Lower leg skin (tissue), 4 donors: ENCODE measurements at regions not wholly inside any gene's neighbourhood (a gene's known extent, or its start where the extent isn't known, plus 50 kb on each side); places are given as distances from the start of the nearest gene placed in this dataset.
A peak's percentile ranks its signal among the peaks of the same experiment; 100 is the strongest.

Experiments used
- DNase-seq, 2 donors: peaks; one replicate each; pipeline ENCODE4 v3.0.0-alpha.2; 2019; ENCODE audit warnings: low spot score in 2 of 2
- H3K4me3 ChIP-seq: fragments of 200-600 bp; sonication (generic); 2 replicates; pipeline ENCODE4 v1.5.1; 2017; ENCODE audit warnings: mild to moderate bottlenecking, low read depth; ENCODE audit not compliant: poor library complexity, severe bottlenecking
- CTCF ChIP-seq, 3 donors: fragments of 450-650 bp; IDR thresholded peaks; one replicate each; pipeline ENCODE4 v1.5.1; 2016; ENCODE audit warnings: antibody characterized with exemption in 3 of 3, mild to moderate bottlenecking in 3 of 3, moderate library complexity in 2 of 3
- POLR2A ChIP-seq, 2 donors: fragments of 450-650 bp; IDR thresholded peaks; one replicate each; pipeline ENCODE4 v1.6.1; 2016 to 2017; ENCODE audit warnings: antibody characterized with exemption in 2 of 2, mild to moderate bottlenecking in 1 of 2, moderate library complexity in 1 of 2
- WGBS, 2 donors: methylation state at CpG; one replicate each; pipeline ENCODE4 v1.1.5; 2018; 5-methylcytosine and 5-hydroxymethylcytosine counted together
- intact Hi-C: fragments of 100-400 bp; cut with DNase I; formaldehyde crosslinking; loops from one replicate; pipeline ENCODE4 v1.15.0; 2023; ENCODE audit warnings: low total_unique reads

GRCh38 chr16:79309606-79310005 lies 290.9 kb downstream of the MAF start:
- no peak for DNase-seq
- no peak overlapping the region for H3K4me3 ChIP-seq
- WGBS, 2 donors, result 62 to 63% methylated on average over 6 of the region's 6 CpGs
- intact Hi-C loops, result no loop called here
- TF ChIP-seq CTCF (IDR thresholded peaks at IDR 0.05), result no peak

- TF ChIP-seq CTCF (IDR thresholded peaks at IDR 0.05) (no peak), POLR2A (IDR thresholded peaks at IDR 0.05) (no peak)
- 87 to 91% methylated on average over 9 to 10 of the region's 10 CpGs for WGBS, 2 donors
- intact Hi-C loops, result no loop called here
- H3K4me3 ChIP-seq, result no peak overlapping the region
- peak; percentile 59 to 86 for DNase-seq
Measured at GRCh38 chr16:79307214-79307613, 293.3 kb downstream of the MAF start.

GRCh38 chr16:79305074-79305473 lies 295.5 kb downstream of the MAF start:
- DNase-seq, result no peak
- TF ChIP-seq CTCF (IDR thresholded peaks at IDR 0.05) (no peak), POLR2A (IDR thresholded peaks at IDR 0.05) (no peak)
- intact Hi-C loops, result no loop called here
- 92 to 96% methylated on average over 10 of the region's 10 CpGs for WGBS, 2 donors
- H3K4me3 ChIP-seq, result no peak overlapping the region

- no peak for TF ChIP-seq POLR2A (IDR thresholded peaks at IDR 0.05)
- no peak for TF ChIP-seq CTCF (IDR thresholded peaks at IDR 0.05)
- WGBS, 2 donors, result 62 to 74% methylated on average over 8 of the region's 8 CpGs
- H3K4me3 ChIP-seq, result no peak overlapping the region
- intact Hi-C loops, result no loop called here
- no peak for DNase-seq
Measured at GRCh38 chr16:79303959-79304387, 296.6 kb downstream of the MAF start.

- 88 to 93% methylated on average over 3 of the region's 3 CpGs for WGBS, 2 donors
- no peak for DNase-seq
- no peak overlapping the region for H3K4me3 ChIP-seq
- no peak for TF ChIP-seq POLR2A (IDR thresholded peaks at IDR 0.05)
- no peak for TF ChIP-seq CTCF (IDR thresholded peaks at IDR 0.05)
- intact Hi-C loops, result no loop called here
Measured at GRCh38 chr16:79303206-79303605, 297.3 kb downstream of the MAF start.

- WGBS, 2 donors, result 88 to 91% methylated on average over 7 of the region's 7 CpGs
- no peak for DNase-seq
- no peak for TF ChIP-seq POLR2A (IDR thresholded peaks at IDR 0.05)
- TF ChIP-seq CTCF (IDR thresholded peaks at IDR 0.05), result no peak
- intact Hi-C loops, result no loop called here
- H3K4me3 ChIP-seq, result no peak overlapping the region
Measured at GRCh38 chr16:79302731-79303130, 297.8 kb downstream of the MAF start.
